HG02852 (cell line): ENCODE measurements at regions not wholly inside any gene's neighbourhood (a gene's known extent, or its start where the extent isn't known, plus 50 kb on each side); places are given as distances from the start of the nearest gene placed in this dataset.
"Not testable (repeated sequence)": the region's sequence is repeated elsewhere in the genome, so short reads cannot be mapped to it uniquely, and the experiment has no call there.

Experiments
- ATAC-seq: cut with Tn5 transposase; IDR thresholded peaks from one replicate; pipeline ENCODE4 v1.9.1; 2021; ENCODE audit warnings: mild to moderate bottlenecking, moderate library complexity; ENCODE audit not compliant: unreplicated experiment

- no peak for ATAC-seq
Measured at GRCh38 chr6:139701003-139701402, 326.6 kb upstream of the CITED2 start.

GRCh38 chr6:139699911-139700310 is 325.5 kb upstream of the CITED2 start:
- no peak for ATAC-seq

DNA sequence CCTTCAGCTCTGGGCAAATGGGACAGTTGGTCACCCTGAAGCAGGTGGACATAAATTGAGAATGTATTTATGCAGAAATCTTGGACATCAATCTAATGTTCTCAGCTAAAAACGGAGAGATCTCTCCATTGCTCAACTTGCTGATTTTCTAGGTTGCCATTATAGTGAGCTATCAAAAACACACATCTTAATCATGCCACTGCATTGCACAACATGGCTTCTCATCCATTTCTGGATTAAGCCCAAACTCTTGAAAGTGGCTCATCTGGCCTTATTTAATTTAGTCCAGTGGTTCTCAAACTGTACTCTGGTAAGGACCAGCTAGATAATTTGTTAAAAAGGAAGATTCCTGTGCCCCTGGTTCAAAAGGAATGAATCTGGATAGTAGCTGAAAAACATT is 324.9 kb upstream of the CITED2 start:
- ATAC-seq = no peak

- no peak for ATAC-seq
Measured at GRCh38 chr6:139698526-139699176, 324.2 kb upstream of the CITED2 start.

- ATAC-seq = not testable (repeated sequence)
Measured at GRCh38 chr6:139697856-139698255, 323.4 kb upstream of the CITED2 start.

- not testable (repeated sequence) for ATAC-seq
Measured at GRCh38 chr6:139696991-139697390, 322.5 kb upstream of the CITED2 start.

DNA sequence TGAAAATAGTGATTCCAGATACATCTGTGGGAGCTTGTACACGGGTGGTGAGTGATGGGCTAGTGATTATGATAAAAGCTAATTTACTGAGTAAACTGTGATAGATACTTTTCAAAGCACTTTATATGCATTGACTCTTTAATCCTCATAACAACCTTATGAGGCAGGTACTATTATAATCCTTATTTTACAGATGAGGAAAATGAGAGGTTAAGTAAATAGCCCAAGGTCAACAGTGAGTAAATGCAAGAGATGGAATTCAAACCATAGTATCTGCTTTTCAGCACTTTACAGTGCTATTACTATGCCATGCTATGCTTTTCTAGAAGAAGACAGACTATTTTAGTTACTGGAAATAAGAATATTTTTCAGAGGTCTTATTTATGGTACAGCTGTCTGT is 320.9 kb upstream of the CITED2 start:
- no peak for ATAC-seq

- ATAC-seq = no peak
Measured at GRCh38 chr6:139693735-139694134, 319.3 kb upstream of the CITED2 start.

DNA sequence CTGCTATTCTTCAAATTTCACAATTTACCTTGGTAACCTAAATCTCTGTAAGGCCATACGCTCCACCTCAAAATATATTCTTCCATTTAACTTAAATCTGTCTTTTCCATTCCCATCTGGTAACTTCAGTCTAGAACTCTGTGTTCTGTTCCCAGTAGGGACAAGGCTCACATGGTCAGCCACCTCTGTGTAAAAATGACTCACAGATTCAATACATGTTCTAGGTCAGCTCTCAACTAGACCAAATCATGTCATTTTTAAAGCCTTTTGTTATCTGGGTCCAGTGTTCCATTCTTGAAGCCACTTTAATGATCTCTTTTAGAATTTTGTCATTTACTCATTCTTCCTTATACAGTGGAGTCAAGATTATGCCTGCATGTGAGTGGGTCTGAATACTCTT is 315.6 kb upstream of the CITED2 start:
- no peak for ATAC-seq

- no peak for ATAC-seq
Measured at GRCh38 chr6:139687055-139687454, 312.6 kb upstream of the CITED2 start.

DNA sequence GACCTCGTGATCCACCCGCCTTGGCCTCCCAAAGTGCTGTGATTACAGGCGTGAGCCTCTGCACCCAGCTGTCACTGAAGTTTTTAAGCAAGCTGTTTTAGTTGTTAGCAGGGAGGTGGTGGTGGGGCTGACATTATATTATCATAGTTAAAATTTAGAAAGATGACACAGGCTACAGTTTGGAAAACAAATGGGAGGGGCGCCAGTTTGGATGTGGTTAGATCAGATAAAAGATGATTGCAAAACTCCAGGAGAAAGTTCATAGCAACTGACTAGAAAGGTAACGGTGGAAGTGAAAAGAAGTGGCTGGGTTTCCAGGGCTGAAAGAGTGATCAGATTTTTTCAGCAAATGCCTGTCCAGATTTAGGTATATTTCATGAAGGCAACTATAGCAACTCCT is 311.9 kb upstream of the CITED2 start:
- ATAC-seq = no peak

- ATAC-seq = no peak
Measured at GRCh38 chr6:139685009-139685408, 310.6 kb upstream of the CITED2 start.

GRCh38 chr6:139680819-139681218 is 306.4 kb upstream of the CITED2 start:
- no peak for ATAC-seq

- ATAC-seq = no peak
Measured at GRCh38 chr6:139679516-139680179, 305.2 kb upstream of the CITED2 start.

GRCh38 chr6:139676718-139677117 is 302.3 kb upstream of the CITED2 start:
- no peak for ATAC-seq

GRCh38 chr6:139666284-139666683 is 291.8 kb upstream of the CITED2 start:
- no peak for ATAC-seq

DNA sequence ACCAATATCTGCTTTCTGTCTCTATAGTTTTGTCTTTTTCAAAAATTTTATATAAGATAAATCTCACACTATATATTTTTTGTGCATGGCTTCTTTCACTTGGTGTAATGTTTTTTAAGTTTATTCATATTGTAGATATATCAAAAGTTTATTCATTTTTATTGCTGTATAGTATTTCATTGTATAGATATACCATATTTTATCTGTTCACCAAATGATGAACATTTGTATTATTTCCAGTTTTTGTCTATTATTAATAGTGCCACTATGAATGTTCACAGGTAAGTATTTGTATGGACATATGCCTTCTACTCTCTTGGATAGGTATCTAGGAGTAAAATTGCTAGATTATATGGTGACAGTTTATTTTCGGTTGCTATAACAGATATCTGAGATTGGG is 289.5 kb upstream of the CITED2 start:
- no peak for ATAC-seq

DNA sequence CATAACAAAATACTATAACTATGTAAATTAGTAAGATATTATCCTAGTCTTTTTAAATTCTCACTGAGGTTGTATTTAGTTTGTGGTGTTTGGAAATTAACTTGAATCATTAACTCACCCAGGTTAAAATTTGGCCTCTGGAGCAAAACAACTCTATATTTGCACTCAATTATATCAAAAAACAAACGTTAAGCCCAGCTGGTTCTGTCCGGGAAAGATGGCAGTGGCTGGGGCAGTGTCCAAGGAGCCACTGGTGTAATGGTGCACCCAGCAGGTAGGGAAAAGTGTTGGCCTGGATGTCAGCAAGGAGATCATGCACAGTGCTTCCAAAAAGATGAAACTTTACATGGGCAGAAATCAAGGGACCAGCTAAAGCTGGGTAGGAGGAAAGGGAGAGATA is 285.3 kb upstream of the CITED2 start:
- ATAC-seq = no peak

DNA sequence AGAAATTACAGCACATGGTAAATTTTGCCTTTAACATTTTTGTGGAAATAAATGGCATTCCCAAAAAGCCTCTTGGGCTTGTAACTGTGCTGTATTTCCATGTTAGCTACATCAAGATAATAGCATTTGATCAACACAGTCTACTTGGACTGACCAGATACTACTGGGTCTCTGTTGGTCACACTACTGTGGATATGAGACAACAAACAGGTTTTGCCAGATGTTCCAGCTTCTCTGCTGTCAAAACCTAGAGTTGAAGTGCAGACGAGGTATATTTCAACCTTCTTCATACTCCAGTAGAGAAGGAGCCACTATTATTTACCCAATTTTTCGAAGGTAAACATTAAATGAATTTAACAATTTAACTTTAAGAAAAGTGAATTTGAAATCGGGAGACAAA is 284.7 kb upstream of the CITED2 start:
- no peak for ATAC-seq

- ATAC-seq = no peak
Measured at GRCh38 chr6:139657119-139657518, 282.7 kb upstream of the CITED2 start.

DNA sequence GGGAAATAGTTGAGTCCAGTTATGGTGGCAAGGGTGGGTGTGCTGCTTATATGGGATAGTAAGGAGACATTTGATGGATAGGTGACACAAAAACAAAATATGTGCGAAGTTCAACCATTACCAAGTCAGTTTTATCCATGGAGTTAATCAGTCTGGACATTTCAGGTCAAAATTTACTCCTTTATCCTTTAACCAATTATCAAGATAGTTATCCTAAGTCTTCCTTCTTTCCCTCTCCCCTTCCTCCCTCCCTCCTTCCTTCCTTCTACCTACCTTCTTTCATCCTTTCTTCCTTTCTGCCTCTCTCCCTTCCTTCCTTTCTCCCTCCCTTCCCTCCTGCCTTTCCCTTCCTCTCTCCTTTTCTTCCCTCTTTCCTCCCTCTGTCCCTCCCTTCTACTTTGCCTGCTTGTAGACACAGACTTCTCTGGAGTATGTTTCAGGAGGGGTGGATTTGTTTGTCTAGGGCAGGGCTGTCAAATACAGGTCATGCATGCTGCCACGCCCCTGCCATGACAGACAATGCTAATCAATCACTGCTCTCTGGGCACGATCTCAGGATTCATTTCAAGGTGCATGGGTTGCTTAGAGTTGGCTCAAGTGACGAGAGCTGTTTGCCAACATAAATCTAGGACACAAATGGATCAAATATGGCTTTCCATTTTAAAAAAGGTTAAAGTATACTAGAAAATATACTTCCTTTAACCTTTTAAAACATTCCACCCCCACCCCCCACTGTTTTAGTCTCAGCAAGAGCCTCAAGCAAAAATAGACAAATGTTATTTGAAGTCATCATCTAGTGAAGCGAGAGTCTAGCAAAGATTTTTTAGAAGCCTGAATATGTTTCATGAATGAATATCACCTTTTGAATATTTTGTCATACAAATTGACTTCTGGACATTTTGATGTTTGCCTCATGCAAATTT is 281.6 kb upstream of the CITED2 start:
- no peak for ATAC-seq
